BLaER1 (cell line): ENCODE measurements at regions not wholly inside any gene's neighbourhood (a gene's known extent, or its start where the extent isn't known, plus 50 kb on each side); places are given as distances from the start of the nearest gene placed in this dataset.

ENCODE experiments used
- H3K27ac ChIP-seq: shearing (Covaris generic); formaldehyde crosslinking; 2 replicates; pipeline ENCODE4 v1.8.1; 2022
- H3K27me3 ChIP-seq: shearing (Covaris generic); formaldehyde crosslinking; 2 replicates; pipeline ENCODE4 v1.8.1; 2022
- H3K36me3 ChIP-seq: shearing (Covaris generic); formaldehyde crosslinking; 2 replicates; pipeline ENCODE4 v1.8.1; 2022
- H3K4me1 ChIP-seq: shearing (Covaris generic); formaldehyde crosslinking; 2 replicates; pipeline ENCODE4 v1.8.1; 2022
- H3K4me2 ChIP-seq: shearing (Covaris generic); formaldehyde crosslinking; 2 replicates; pipeline ENCODE4 v1.8.1; 2022
- H3K4me3 ChIP-seq: shearing (Covaris generic); formaldehyde crosslinking; 2 replicates; pipeline ENCODE4 v1.8.1; 2022
- H3K9ac ChIP-seq: shearing (Covaris generic); formaldehyde crosslinking; 2 replicates; pipeline ENCODE4 v1.8.1; 2022
- H3K9me3 ChIP-seq: shearing (Covaris generic); formaldehyde crosslinking; 2 replicates; pipeline ENCODE4 v1.8.1; 2022
- H4K20me1 ChIP-seq: shearing (Covaris generic); formaldehyde crosslinking; 2 replicates; pipeline ENCODE4 v1.8.1; 2022
- Cebpa-rat ChIP-seq: shearing (Covaris generic); IDR thresholded peaks from 2 replicates; pipeline ENCODE4 v1.8.1; 2022

DNA sequence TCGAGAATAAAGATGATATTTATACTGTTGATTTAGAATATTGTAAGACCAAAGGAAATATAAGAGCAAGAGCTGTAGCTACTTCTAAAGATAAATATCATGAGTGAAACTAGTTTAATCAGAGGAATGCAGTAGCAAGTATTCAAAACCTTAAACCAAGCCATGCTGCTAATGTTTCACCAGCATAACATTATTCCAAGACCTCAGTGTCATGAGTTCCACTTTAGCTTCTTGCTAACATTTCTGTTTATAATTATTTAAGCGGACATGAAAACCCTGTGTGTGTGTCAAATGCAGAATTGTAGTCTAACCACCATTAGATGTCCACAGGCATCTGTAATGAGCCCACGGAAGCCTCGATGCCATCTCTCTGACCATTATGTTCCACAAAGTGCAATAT lies 752.6 kb upstream of the MARCKS start:
- Histone ChIP-seq H3K27ac (no peak overlapping the region), H3K4me2 (no peak overlapping the region), H3K4me3 (no peak overlapping the region), H3K27me3 (no peaks in the 10 kb centered on the region), H3K9ac (no peak overlapping the region), H4K20me1 (no peaks in the 10 kb centered on the region), H3K4me1 (peaks cover 16% of the 10 kb centered on the region), H3K9me3 (peaks cover 4% of the 10 kb centered on the region; the same call in 1 of the 2 replicates), H3K36me3 (no peaks in the 10 kb centered on the region)
- TF ChIP-seq Cebpa-rat: no peak

DNA sequence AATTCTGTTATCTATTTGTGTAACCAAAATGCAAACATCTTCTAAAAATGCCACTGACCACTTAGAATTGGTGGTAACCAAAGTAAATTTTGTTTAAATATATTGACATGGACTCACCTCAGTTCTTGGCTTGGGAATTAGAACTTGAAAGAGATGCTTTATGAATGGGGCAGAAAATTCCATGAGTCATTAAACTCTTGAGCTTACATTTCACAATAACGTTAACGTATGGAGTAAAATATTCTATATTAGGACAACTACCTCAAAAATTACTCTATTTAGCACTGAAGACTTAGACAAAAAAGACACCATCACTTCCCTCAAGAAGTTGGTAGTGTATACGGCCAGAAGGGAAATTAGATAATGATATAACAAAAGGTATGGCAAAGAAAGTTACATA lies 752.2 kb upstream of the MARCKS start:
- no peak overlapping the region for H3K27ac ChIP-seq
- no peak overlapping the region for H3K4me2 ChIP-seq
- H3K9ac ChIP-seq: no peak overlapping the region
- H3K4me1 ChIP-seq: peaks cover 16% of the 10 kb centered on the region
- no peaks in the 10 kb centered on the region for H3K27me3 ChIP-seq
- peaks cover 4% of the 10 kb centered on the region; the same call in 1 of the 2 replicates for H3K9me3 ChIP-seq
- H4K20me1 ChIP-seq: no peaks in the 10 kb centered on the region
- TF ChIP-seq Cebpa-rat: no peak
- no peak overlapping the region for H3K4me3 ChIP-seq
- H3K36me3 ChIP-seq: no peaks in the 10 kb centered on the region

DNA sequence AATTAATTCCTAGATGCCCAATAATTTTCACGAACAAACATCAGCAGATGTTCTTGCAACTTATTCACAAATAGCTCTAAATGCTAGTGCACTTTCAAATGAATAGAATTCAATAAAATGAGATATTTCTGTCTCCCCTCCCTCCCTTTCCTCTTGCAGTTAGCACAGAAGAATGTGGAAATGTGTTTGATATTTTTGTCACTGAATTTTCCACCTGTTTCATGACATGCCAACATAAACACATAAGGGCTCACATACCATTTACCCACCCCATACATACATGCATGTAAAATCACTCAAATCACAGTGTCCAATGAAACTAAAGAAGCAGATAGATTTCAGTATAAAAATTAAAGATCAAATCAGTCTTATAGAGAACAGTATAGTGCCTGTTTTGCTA lies 746.9 kb upstream of the MARCKS start:
- H3K9me3 ChIP-seq: peaks cover 4% of the 10 kb centered on the region; the same call in 1 of the 2 replicates
- no peak for TF ChIP-seq Cebpa-rat
- no peaks in the 10 kb centered on the region for H4K20me1 ChIP-seq
- no peaks in the 10 kb centered on the region for H3K4me1 ChIP-seq
- H3K36me3 ChIP-seq: no peaks in the 10 kb centered on the region
- no peak overlapping the region for H3K4me3 ChIP-seq
- H3K9ac ChIP-seq: no peak overlapping the region
- H3K27me3 ChIP-seq: no peaks in the 10 kb centered on the region
- no peak overlapping the region for H3K4me2 ChIP-seq
- H3K27ac ChIP-seq: no peak overlapping the region

GRCh38 chr6:113111550-113111949 lies 745.6 kb upstream of the MARCKS start:
- no peak overlapping the region for H3K4me3 ChIP-seq
- TF ChIP-seq Cebpa-rat: no peak
- no peaks in the 10 kb centered on the region for H3K36me3 ChIP-seq
- H3K27me3 ChIP-seq: no peaks in the 10 kb centered on the region
- no peak overlapping the region for H3K4me2 ChIP-seq
- no peaks in the 10 kb centered on the region for H3K4me1 ChIP-seq
- H3K9ac ChIP-seq: no peak overlapping the region
- H3K9me3 ChIP-seq: peaks cover 4% of the 10 kb centered on the region; the same call in 1 of the 2 replicates
- H4K20me1 ChIP-seq: no peaks in the 10 kb centered on the region
- no peak overlapping the region for H3K27ac ChIP-seq

DNA sequence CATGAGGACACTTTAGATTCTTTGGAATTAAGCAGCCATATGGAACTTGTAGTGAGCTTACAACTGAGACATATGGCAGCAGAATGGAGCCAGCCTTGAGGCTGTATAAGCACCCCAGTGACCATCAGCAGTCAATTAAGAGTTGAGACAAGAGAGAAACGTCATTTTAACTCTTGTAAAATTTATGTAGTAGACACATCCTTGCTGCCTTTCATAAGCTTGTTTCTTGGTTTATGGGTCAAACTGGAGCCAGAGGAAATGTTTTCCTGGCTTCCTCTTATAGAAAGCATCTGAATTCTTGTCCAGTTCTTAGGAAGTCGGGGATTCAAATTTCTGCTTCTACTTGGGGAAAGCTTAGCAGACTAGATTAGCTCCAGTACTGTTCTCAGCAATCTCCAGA lies 745.1 kb upstream of the MARCKS start:
- Histone ChIP-seq H3K4me2 (no peak overlapping the region), H4K20me1 (no peaks in the 10 kb centered on the region), H3K4me3 (no peak overlapping the region), H3K4me1 (no peaks in the 10 kb centered on the region), H3K9me3 (peaks cover 4% of the 10 kb centered on the region; the same call in 1 of the 2 replicates), H3K9ac (no peak overlapping the region), H3K27me3 (no peaks in the 10 kb centered on the region), H3K27ac (no peak overlapping the region), H3K36me3 (no peaks in the 10 kb centered on the region)
- TF ChIP-seq Cebpa-rat: no peak

DNA sequence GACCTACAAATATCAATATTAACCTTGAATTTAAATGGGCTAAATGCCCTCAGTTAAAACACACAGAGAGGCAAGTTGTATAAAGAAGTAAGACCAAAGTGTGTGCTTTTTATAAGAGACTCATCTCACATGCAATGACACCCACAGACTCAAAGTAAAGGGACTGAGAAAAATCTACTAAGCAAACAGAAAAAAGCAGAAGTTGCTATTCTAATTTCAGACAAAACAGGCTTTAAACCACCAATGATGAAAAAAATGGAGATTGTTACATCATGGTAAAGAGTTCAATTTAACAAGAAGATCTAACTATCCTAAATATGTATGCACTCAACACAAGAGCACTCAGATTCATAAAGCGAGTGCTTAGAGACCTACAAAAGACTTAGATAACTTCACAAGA lies 741.9 kb upstream of the MARCKS start:
- Histone ChIP-seq H3K9me3 (no peaks in the 10 kb centered on the region), H3K4me1 (no peaks in the 10 kb centered on the region), H3K36me3 (no peaks in the 10 kb centered on the region), H4K20me1 (no peaks in the 10 kb centered on the region), H3K27me3 (no peaks in the 10 kb centered on the region), H3K27ac (no peak overlapping the region), H3K4me2 (no peak overlapping the region), H3K4me3 (no peak overlapping the region), H3K9ac (no peak overlapping the region)
- TF ChIP-seq Cebpa-rat: no peak

DNA sequence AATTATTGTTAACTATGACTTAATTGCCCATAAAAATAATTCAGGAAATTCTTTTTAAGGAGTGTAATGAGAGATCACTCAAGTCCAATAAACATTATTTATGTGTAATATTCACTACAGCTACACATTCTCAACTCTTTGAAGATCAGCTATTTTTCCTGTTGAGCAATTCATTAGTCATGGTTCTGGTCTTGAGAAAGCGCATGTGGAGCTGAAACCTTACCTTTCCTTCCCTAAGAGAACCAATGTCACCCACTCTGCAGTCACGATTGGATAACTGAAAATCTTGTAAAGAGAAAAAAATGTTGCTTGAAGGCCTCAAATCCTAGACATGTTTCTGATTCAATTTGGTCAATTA lies 736.9 kb upstream of the MARCKS start:
- no peaks in the 10 kb centered on the region for H3K36me3 ChIP-seq
- H3K27ac ChIP-seq: no peak overlapping the region
- H3K9me3 ChIP-seq: no peaks in the 10 kb centered on the region
- H3K4me3 ChIP-seq: no peak overlapping the region
- H3K27me3 ChIP-seq: no peaks in the 10 kb centered on the region
- H4K20me1 ChIP-seq: no peaks in the 10 kb centered on the region
- TF ChIP-seq Cebpa-rat: no peak
- H3K4me2 ChIP-seq: no peak overlapping the region
- H3K4me1 ChIP-seq: no peaks in the 10 kb centered on the region
- H3K9ac ChIP-seq: no peak overlapping the region

- Histone ChIP-seq H3K27me3 (no peaks in the 10 kb centered on the region), H3K4me1 (no peaks in the 10 kb centered on the region), H3K36me3 (no peaks in the 10 kb centered on the region), H3K9me3 (no peaks in the 10 kb centered on the region), H4K20me1 (no peaks in the 10 kb centered on the region), H3K9ac (no peak overlapping the region), H3K27ac (no peak overlapping the region), H3K4me3 (no peak overlapping the region), H3K4me2 (no peak overlapping the region)
- TF ChIP-seq Cebpa-rat: no peak
Observed at GRCh38 chr6:113120582-113121285, 736.4 kb upstream of the MARCKS start.

- no peak overlapping the region for H3K4me2 ChIP-seq
- TF ChIP-seq Cebpa-rat: no peak
Observed at GRCh38 chr6:113121571-113121970, 735.6 kb upstream of the MARCKS start.

DNA sequence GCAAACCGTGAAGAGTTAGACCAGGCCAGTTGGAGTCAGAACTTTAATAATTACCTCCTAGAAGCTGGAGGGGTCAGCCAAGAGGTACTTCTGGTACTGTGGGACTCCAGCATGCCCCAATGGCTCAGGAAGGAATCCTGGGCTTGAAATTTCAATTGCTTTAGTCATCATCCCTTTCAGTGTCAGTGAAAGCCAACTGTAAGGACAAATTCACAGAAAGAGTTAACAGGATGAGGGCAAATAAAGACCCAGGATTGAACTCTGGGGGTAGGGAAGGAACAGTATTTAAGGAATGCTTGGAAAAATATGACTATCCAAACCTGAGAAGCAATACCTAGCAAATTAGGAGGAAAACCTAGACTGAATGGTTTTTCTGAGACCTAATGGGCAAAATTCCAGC lies 735.1 kb upstream of the MARCKS start:
- no peaks in the 10 kb centered on the region for H4K20me1 ChIP-seq
- no peak overlapping the region for H3K27ac ChIP-seq
- H3K4me1 ChIP-seq: no peaks in the 10 kb centered on the region
- H3K9me3 ChIP-seq: no peaks in the 10 kb centered on the region
- H3K4me2 ChIP-seq: no peak overlapping the region
- H3K27me3 ChIP-seq: no peaks in the 10 kb centered on the region
- no peak overlapping the region for H3K9ac ChIP-seq
- TF ChIP-seq Cebpa-rat: no peak
- no peak overlapping the region for H3K4me3 ChIP-seq
- H3K36me3 ChIP-seq: no peaks in the 10 kb centered on the region

More at GRCh38 chr6:113121571-113121970, 735.6 kb upstream of the MARCKS start:
- Histone ChIP-seq H3K27me3 (no peaks in the 10 kb centered on the region), H3K9ac (no peak overlapping the region), H3K4me3 (no peak overlapping the region), H3K9me3 (no peaks in the 10 kb centered on the region), H3K36me3 (no peaks in the 10 kb centered on the region), H3K4me1 (no peaks in the 10 kb centered on the region), H3K27ac (no peak overlapping the region), H4K20me1 (no peaks in the 10 kb centered on the region)

DNA sequence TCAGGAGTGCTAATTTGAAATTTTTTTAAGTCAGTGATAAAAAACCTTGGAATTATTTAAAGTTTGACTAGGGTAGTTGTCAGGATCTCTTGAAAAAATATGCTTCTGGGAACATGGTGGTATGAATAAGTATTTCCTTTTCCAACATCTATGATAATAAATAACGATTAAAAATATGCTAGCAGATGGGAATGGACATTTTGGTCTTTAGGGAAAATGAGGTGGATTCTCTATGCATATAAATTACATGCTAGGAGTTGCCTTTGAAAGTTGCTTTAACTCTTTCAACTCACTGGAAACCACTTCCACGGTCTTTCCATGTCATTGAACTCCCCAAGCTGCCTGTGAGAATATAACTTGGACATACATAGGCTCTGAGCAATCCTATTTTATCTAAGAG lies 731.5 kb upstream of the MARCKS start:
- H3K9me3 ChIP-seq: no peaks in the 10 kb centered on the region
- H3K4me3 ChIP-seq: no peak overlapping the region
- no peaks in the 10 kb centered on the region for H4K20me1 ChIP-seq
- no peaks in the 10 kb centered on the region for H3K4me1 ChIP-seq
- no peak overlapping the region for H3K4me2 ChIP-seq
- H3K27me3 ChIP-seq: no peaks in the 10 kb centered on the region
- H3K36me3 ChIP-seq: no peaks in the 10 kb centered on the region
- no peak overlapping the region for H3K9ac ChIP-seq
- H3K27ac ChIP-seq: no peak overlapping the region
- TF ChIP-seq Cebpa-rat: no peak
